GM06990 (cell line): ENCODE measurements at regions not wholly inside any gene's neighbourhood (a gene's known extent, or its start where the extent isn't known, plus 50 kb on each side); places are given as distances from the start of the nearest gene placed in this dataset.

Experiments used
- DNase-seq: peaks from one replicate; pipeline ENCODE4 v3.0.0-alpha.2; 2011; ENCODE audit not compliant: insufficient read length; ENCODE audit errors: extremely low read depth
- H3K27me3 ChIP-seq: replicated peaks from 2 replicates; pipeline ENCODE4 v1.6.0; 2011; ENCODE audit warnings: low read length; ENCODE audit not compliant: control insufficient read depth, insufficient read depth
- H3K36me3 ChIP-seq: 2 replicates; pipeline ENCODE4 v1.5.1; 2011; ENCODE audit warnings: low read length; ENCODE audit not compliant: control insufficient read depth, insufficient read depth
- H3K4me3 ChIP-seq: replicated peaks from 2 replicates; pipeline ENCODE4 v1.5.1; 2011; ENCODE audit warnings: low read depth, mild to moderate bottlenecking, control low read depth, low read length
- TF ChIP-seq, protein P1 (sequence below): IDR thresholded peaks from 2 replicates; pipeline ENCODE4 v1.5.1; 2011; ENCODE audit warnings: low read length, control low read depth, mild to moderate bottlenecking, inconsistent platforms; ENCODE audit not compliant: insufficient read depth, poor library complexity, severe bottlenecking

DNA sequence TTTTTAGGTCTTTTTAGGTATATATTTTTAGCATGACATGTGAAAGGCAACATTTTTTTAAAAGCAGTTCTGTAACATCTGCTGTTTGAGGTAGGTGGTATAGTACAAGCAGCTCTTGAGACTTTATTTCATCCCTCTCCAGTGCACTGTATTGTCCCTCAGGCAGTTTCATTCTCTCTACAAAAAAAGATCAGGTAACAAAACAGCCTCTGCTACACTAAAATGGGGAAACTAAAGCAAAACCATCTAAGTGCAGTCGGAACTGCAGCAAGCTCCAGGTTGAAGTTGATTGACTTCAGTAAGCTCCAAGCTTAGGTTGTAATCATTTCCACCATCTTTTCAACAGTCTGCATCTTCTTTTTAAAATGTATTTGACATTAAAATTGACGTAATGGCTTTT lies 195.6 kb downstream of the DEPDC1B start:
- no peaks in the 10 kb centered on the region for H3K36me3 ChIP-seq
- DNase-seq, result peak; percentile 36
- TF ChIP-seq, protein P1, sequence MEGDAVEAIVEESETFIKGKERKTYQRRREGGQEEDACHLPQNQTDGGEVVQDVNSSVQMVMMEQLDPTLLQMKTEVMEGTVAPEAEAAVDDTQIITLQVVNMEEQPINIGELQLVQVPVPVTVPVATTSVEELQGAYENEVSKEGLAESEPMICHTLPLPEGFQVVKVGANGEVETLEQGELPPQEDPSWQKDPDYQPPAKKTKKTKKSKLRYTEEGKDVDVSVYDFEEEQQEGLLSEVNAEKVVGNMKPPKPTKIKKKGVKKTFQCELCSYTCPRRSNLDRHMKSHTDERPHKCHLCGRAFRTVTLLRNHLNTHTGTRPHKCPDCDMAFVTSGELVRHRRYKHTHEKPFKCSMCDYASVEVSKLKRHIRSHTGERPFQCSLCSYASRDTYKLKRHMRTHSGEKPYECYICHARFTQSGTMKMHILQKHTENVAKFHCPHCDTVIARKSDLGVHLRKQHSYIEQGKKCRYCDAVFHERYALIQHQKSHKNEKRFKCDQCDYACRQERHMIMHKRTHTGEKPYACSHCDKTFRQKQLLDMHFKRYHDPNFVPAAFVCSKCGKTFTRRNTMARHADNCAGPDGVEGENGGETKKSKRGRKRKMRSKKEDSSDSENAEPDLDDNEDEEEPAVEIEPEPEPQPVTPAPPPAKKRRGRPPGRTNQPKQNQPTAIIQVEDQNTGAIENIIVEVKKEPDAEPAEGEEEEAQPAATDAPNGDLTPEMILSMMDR, result no peak
- H3K27me3 ChIP-seq, result no peaks in the 10 kb centered on the region
- H3K4me3 ChIP-seq, result peak overlapping the region; percentile 29

DNA sequence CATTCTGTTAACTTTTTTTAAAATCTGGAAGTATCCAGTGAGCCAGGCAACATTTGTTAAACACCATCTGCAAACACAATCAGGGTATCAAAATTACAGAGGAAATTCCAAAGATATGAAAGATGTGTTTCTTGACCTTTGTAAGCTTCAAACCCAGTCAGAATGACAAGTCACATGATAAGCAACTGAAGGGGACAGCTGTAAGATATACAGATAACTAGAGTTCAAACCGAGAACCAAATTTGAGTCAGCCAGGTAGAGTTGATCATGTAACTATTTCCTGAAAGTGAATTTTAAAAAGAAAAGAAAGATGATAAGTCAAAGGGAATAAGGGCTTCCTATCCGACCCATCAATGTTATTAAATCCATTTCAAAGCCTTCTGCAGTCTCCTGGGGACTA lies 196.2 kb downstream of the DEPDC1B start:
- H3K36me3 ChIP-seq, result no peaks in the 10 kb centered on the region
- peak; percentile 55 for DNase-seq
- TF ChIP-seq, protein P1, result no peak
- no peaks in the 10 kb centered on the region for H3K27me3 ChIP-seq
- H3K4me3 ChIP-seq, result no peak overlapping the region; the same call in 1 of the 2 replicates

DNA sequence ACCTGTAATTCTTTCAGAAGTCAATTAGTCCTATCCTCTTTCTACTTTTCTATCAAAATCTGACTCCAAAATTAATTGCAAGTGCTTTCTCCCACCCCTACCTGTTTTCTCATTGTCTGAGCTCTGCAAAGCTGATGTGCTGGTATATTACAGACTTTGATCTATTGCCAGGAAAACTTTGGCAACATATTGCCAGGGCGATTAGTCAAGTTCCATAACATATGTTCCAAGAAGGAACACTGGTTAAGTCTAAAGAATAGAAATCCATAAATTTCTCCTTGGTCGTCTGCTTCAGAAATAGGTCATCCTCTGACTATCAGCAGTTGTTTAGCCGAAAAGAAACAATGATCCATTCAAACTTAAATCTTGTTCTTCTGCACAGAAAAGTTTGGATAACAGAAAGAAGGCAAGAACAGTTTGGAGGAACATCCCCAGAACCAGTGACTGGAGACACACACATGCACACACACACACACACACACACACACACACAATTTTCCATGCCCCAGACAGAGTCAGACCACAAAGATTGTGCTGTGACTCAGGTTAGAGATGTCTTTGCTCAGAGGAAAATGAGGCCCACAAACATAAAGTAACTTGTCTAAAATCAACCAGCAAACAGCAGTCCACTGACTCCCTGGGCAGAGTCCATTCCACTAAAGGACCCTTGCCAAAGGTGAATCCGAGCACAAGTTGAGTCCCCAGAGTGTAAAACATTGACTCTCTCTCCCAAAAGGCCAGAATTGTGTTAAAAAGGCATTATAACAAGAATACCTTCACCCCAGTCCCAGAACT lies 202.1 kb downstream of the DEPDC1B start:
- H3K36me3 ChIP-seq, result no peaks in the 10 kb centered on the region
- TF ChIP-seq, protein P1, result no peak
- no peak for DNase-seq
- no peak overlapping the region for H3K4me3 ChIP-seq
- H3K27me3 ChIP-seq, result no peaks in the 10 kb centered on the region

DNA sequence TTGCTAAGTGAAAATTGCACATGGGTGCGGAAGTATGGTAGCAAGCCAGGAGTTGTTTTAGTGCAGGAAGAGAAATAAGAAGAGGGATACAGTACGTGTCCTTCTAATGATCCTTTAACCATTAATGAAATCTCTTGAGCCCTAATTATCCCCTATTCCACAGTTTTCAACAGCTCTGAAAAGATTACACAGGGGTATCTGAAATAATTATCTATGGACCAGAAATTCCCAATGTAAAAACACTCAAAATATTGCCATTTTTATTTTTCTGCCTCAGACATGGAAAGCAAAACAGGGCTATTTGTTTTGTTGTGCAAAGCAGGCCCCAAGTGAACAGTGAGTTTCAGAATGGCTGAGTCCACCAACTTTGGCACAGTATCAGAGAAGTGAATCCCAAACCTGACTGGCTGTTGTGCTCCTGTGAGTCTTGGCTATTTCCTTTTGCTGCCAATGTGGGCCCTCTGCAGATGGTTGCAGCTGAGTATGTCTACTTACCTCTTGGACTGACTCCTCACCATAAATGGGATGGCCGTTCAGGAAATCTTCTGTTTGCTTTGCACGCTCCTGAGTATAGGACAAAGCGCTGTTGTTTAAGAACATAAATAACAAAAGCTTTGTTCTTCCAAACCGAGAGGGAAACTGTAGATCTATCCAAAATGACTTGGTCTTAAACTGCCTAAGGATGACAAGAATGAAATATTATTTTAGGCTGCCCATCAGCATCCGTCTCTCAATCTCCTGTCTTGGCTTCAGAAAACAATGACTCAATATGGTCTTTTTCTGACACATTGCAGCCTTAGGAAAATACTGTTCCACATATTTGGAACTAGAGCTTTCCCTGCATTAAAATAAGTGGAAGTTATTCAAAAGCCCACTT lies 204.1 kb downstream of the DEPDC1B start:
- Histone ChIP-seq H3K4me3 (no peak overlapping the region), H3K36me3 (no peaks in the 10 kb centered on the region), H3K27me3 (no peaks in the 10 kb centered on the region)
- DNase-seq, result no peak
- TF ChIP-seq, protein P1, result no peak

DNA sequence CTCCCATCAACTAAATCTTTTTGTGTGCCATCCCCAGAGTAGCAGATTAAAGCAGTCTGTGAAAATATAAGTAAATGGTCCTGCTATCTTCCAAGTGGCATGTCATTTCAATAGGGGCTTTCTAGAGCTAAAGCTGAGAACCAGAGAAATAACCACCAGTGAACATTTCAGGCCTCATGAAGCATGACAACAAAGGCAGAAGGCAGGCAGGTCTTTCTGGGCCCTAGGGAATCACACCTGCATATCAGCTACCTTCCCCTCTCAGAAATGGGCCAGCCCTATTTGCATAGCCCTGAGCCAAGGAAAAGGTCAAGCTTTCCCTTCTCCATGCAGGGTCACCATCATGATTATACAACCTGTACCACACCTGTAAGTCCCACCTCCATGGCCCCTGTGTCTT lies 205.3 kb downstream of the DEPDC1B start:
- TF ChIP-seq, protein P1, result no peak
- DNase-seq, result peak; percentile 43
- no peaks in the 10 kb centered on the region for H3K36me3 ChIP-seq
- H3K4me3 ChIP-seq, result no peak overlapping the region
- H3K27me3 ChIP-seq, result no peaks in the 10 kb centered on the region
